LNCaP clone FGC (cell line): ENCODE measurements at regions not wholly inside any gene's neighbourhood (a gene's known extent, or its start where the extent isn't known, plus 50 kb on each side); places are given as distances from the start of the nearest gene placed in this dataset.

Experiments
- DNase-seq: peaks from one replicate; pipeline ENCODE4 v3.0.0-alpha.2; 2011; ENCODE audit warnings: low read depth
- H3K4me3 ChIP-seq: 2 replicates; pipeline ENCODE4 v1.5.1; 2011; ENCODE audit warnings: mild to moderate bottlenecking, low read depth, low read length, control low read depth
- TF ChIP-seq, protein P1 (sequence below): IDR thresholded peaks from 2 replicates; pipeline ENCODE4 v1.5.1; 2012; ENCODE audit warnings: mild to moderate bottlenecking; ENCODE audit not compliant: control insufficient read depth, insufficient read depth; ENCODE audit errors: extremely low read depth

GRCh38 chr15:58271410-58271809 is 133.2 kb downstream of the AQP9 start:
- TF ChIP-seq, protein P1, sequence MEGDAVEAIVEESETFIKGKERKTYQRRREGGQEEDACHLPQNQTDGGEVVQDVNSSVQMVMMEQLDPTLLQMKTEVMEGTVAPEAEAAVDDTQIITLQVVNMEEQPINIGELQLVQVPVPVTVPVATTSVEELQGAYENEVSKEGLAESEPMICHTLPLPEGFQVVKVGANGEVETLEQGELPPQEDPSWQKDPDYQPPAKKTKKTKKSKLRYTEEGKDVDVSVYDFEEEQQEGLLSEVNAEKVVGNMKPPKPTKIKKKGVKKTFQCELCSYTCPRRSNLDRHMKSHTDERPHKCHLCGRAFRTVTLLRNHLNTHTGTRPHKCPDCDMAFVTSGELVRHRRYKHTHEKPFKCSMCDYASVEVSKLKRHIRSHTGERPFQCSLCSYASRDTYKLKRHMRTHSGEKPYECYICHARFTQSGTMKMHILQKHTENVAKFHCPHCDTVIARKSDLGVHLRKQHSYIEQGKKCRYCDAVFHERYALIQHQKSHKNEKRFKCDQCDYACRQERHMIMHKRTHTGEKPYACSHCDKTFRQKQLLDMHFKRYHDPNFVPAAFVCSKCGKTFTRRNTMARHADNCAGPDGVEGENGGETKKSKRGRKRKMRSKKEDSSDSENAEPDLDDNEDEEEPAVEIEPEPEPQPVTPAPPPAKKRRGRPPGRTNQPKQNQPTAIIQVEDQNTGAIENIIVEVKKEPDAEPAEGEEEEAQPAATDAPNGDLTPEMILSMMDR: no peak
- H3K4me3 ChIP-seq: no peak overlapping the region
- DNase-seq: no peak

DNA sequence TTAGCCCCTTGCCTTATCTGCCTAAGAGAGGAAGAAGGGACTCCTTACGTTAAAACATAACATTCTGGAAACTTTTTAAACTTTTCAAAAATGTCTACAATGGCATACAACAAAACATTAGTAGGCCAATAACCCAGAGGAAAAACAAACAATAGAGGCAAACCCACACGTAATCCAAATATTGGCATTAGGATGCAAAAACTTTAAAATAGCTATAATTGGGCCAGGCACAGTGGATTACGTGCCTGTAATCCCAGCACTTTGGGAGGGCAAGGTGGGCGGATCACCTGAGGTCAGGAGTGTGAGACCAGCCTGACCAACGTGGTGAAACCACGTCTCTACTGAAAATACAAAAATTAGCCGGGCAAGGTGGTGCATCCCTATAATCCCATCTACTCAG is 134.9 kb downstream of the AQP9 start:
- no peak for DNase-seq
- H3K4me3 ChIP-seq: no peak overlapping the region
- TF ChIP-seq, protein P1: no peak

DNA sequence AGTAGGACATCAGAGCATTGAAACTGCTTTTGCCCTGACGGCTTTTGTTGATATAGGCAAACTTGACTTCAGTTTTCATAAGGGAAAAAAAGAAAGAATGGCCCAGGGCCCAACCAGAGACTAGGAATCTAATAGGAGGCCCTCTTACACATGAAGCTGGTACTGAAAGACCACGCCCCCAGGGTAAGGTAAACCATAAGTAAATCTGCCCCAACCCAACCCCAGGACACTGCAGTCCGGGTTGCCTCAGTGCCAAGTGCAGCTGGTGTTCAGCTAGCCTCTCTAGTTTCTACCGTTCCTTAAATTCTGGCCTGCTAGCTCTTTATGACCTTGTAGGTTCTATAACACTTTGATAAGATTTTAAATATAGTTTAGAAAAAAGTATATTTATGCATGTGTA is 136.7 kb downstream of the AQP9 start:
- no peak overlapping the region for H3K4me3 ChIP-seq
- peak; percentile 14 for DNase-seq
- TF ChIP-seq, protein P1: no peak

GRCh38 chr15:58275785-58276184 is 137.6 kb downstream of the AQP9 start:
- DNase-seq: no peak
- H3K4me3 ChIP-seq: no peak overlapping the region
- TF ChIP-seq, protein P1: no peak

- TF ChIP-seq, protein P1: no peak
- H3K4me3 ChIP-seq: no peak overlapping the region
- DNase-seq: no peak
Observed at GRCh38 chr15:58276924-58277323, 138.7 kb downstream of the AQP9 start.

- TF ChIP-seq, protein P1: no peak
- no peak for DNase-seq
- no peak overlapping the region for H3K4me3 ChIP-seq
Observed at GRCh38 chr15:58277333-58277732, 139.2 kb downstream of the AQP9 start.

DNA sequence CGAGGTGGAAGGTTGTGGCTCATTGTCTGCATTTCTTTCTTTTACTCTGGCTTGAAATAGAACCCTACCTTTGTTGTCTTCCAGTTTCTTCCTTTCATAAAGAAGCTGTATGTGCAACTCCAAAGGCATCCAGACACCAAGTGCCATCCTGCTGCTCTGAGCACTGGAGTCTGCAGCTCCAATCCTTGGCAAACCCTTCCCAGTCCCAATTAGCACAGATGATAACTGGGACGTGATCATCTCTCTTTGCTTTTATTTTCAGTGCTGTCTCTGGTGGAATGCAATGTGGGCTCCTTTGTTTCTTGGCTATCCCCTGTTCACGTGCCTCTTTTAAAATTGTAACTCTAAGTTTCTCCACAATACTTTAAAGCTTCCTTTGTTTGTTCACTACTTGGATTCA is 140.9 kb downstream of the AQP9 start:
- H3K4me3 ChIP-seq: no peak overlapping the region
- TF ChIP-seq, protein P1: no peak
- no peak for DNase-seq
